Eye (tissue), 1 donor: ENCODE measurements at regions not wholly inside any gene's neighbourhood (a gene's known extent, or its start where the extent isn't known, plus 50 kb on each side); places are given as distances from the start of the nearest gene placed in this dataset.

Experiments used
- DNase-seq: peaks from one replicate; pipeline ENCODE4 v3.0.0-alpha.2; 2015

DNA sequence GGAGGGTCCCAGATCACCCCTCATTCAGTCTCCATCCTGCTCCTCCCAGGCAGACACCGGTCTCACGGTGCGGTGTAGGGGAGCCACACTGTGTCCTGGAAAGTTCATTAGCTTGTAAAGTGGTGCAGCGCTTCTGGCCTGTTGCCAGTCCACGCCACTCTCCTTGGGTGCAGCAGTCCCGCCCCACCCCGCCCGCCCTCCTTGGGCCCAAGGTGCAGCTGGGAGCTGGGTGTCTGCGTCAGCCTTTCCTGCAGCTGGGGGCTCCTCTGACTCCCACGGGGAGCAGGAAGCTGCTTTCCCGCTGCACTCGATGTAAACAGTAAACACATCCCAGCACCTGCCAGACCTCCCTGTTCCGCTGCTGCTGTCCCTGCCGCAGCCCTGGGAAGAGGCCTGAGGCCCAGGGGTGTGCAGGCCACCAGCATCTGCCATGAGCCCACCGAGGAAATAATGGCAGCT, 53.8 kb upstream of the ASB18 start:
- no peak for DNase-seq

DNA sequence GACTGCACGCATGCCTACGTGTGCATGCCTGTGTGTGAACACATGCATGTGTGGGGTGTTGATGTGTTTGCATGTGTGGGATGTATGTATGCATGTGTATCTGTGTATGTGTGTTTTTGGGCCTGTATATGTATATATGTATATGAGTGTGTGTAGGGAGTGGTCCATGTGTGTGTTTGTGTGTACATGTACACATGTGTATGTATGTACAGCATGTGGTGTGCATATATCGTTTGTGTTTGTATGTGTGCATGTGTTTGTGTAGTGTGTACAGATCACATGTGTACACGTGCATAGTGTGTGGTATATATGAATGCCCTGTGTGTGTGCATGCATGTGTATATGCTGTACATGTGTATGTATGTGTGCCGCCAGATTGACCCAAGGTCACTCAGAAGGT, 54.2 kb upstream of the ASB18 start:
- DNase-seq, result no peak

DNA sequence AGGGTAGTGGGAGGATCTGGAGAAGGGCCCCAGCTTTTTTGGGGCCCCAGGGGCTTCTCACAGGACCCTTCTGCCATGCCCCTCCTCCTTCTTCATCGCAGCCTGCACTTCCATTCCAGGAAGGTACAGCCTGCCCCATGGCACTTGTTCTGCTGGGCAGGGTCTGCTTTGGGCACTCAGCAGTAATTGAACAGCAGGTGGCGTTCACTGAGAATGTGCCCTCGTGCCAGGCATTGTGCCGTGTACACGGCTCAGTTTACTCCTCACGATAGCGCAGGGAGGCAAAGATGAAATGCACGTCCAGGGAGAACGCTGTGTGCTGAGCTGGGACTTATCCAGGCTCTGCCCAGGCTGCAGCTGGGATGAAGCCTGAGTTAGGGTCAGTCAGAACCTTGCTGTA, 54.8 kb upstream of the ASB18 start:
- DNase-seq, result no peak

DNA sequence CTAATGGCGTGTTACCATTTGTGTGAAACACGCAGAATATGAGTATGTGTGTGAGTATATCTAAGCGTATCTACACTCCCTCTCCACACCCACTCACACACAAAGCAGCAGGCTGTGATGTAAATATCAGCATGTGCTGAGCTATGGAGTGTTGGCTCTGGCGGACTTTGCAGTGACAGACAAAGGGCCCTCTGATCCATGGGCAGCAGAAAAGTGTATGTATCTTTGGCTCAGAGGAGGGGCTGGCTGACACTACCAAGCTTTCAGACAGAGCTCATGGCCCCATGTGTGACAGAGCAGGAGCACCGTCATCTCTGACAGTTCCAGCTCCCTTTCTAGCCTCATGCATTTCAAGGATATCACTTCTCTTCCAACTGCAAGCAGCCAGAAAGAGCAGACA, 57.2 kb upstream of the ASB18 start:
- no peak for DNase-seq

DNA sequence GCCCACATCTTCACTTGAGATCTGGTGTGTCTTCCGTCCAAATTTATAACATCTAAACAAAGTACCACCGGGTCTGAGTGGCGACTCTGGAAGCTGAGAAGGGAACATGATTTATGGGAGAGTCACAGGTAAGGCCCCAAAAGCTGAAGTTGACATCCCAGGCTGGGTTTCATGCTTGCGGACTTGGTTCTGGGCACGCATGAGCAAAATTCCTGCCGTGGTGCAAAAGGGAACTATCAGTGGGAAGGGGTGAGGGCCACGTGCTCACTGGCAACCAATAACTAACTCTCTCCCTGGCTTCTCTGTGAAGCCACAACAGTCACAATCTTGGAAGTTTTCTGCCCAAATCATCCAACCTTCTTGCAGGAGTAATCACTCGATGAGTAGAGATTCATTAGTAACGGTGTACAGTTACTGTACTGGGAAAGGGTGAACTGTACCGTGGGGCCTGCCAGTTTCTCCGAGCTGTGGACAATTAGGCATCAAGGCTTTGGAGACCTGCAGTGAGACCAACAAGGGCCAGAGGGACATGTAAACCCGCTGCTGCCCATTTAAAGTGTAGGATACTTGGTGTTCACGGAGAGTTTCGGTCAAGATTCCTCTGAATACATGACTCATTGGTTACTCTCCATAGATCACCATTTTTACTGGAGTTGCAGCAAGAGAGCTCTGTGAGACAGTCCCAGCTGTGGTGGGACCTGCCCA, 69.4 kb upstream of the ASB18 start:
- DNase-seq, result no peak

DNA sequence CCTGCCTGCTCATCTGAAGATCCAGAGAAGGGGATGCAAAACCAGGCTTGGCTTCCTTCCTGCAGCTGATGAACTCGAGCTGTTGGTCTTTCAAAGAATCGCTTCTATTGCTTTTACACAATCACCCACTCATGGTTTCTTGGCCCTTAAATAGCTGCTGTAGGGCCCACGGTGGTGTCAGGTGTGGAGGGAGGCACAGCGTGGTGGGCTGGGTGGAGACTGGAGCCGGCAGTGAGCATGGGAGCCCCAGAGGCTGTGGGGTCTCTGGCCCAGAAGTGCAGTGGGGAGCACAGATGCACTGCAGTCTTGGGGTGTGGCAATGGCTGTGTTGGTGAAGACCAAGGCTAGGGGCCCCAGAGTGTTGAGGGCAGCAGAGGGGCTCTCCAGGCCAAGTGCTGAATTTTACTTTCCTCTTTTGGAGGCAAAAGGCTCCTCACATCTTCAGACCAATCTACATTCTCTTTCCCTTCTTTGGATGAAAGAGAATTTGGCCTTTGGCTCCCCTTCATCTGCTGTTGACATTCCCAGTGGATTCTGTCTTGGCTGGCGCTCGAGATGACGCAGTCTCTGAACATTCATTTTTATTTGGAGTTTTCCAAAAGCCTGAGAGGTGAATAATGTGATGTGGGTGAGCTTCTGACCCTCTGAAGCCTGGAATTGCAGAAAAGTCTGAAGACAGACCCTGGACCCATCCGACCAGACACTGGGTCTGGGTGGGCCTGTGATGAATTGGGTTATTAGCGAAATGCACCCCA, 70.1 kb upstream of the ASB18 start:
- no peak for DNase-seq

DNA sequence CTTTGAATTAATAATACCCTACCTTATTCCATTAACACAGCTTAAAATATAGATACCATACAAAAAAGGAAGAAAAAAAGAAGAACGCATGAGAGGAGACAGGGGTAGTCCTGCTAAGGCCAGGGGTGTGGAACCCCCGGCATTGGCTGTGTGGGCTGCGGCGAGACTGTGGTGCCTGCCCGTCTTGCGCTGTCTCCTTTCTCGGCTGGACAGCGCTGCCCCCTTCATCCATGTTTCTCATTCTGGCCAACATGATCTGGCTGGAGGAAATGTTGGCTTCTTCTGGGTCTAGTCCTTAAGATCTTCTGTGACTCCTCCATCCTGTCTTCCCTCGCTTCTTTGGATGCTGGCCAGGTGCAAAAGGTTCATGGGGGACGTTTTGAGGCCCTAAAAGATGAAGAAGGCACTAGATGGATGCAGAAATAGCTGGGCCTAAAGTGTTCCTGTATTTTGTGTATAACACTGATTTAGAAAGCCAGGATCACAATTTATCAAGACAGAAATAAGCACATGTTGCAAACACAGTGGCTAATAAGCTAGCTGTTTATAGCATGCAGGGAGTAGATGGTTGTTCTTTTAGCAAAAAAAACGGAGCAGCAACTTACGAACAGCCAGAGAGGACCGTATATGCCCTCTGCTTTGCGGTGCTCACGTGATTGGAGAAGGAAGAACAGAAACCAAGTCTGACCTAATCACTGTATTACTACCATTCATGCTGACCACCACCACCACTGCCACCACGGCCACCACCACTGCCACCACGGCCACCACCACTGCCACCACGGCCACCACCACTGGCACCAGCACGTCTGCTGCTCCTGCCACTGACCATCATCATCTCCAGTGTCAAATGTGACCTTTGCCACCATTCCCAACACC, 71.7 kb upstream of the ASB18 start:
- DNase-seq, result no peak

DNA sequence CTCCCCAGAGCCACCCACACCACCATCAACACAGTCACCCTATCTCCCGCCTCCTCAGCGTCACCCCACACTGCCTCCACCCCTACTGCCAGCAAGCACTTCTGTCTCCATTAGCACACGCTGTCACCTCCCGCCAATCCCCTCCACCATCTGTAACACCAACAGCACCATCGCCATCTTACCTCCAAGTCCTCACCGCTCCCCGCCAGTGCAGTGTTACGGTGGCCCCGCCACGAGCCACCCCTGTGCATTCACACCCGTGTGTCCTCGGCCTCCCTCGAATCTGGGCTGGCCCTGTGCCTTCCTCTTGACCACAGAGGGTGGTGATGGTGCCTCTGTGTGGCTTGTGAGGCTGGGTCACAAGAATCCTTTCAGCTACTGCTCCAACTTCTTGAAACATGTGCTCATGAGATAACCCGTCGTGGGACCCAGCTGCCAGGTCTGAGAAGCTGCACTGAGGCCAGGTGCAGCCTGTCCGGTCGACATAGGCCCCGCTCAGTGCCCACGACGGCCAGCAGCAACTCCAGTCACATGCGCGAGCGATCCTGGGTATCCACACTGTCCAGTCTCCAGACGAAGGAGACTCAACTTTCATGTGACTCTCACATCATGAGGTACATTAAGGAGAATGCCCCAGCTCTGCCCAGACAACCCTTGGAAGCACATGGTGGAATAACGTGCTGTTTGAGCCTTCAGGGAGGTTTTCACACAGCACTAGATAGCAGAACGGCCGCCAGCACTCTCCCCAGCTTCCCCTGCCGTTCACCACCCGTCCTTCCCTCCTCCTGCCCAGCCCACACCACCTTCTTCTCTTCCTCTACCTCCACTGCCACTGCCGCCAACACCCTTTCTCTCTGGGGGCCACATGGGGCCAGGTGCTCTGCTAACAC, 72.6 kb upstream of the ASB18 start:
- DNase-seq, result no peak

DNA sequence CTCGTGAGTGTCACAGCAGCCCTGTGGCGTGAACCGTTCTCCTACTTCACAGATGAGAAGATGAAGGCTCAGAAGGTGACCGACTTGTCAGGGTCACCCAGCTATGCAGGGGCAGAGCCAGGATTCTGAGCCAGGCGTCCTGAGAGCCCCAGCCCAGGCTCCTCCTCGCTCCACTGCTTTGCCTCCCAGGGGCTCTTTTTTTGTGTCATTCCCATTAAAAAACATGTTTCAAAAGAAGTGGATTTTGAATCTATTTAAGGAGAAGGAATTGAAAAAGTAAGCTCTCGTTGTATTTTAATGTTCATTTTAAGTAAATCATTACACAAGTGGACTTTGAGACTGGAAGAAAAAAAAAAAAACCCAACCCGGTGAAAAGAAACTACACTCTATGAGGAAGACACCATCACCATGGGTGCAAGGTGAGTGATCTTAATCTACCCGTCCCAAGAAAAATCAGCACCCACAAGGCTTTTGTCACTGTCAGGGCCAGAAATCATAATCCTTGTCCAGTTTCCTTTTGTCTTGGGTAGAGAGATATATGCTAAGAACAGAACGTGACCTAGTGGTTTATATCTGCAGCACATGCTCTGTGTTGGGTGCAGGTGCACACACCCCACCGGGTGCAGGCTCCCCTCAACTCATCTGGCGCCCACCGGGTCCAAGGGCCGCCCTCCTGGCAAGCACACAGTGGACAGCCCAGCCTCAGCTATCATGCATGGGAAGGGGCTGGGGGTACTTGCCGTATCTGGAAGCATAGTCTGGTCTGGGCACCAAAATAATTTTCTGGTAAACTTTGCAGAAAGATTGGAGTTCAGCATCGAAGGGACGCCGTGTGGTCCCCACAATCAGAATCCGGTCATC, 73.5 kb upstream of the ASB18 start:
- no peak for DNase-seq

DNA sequence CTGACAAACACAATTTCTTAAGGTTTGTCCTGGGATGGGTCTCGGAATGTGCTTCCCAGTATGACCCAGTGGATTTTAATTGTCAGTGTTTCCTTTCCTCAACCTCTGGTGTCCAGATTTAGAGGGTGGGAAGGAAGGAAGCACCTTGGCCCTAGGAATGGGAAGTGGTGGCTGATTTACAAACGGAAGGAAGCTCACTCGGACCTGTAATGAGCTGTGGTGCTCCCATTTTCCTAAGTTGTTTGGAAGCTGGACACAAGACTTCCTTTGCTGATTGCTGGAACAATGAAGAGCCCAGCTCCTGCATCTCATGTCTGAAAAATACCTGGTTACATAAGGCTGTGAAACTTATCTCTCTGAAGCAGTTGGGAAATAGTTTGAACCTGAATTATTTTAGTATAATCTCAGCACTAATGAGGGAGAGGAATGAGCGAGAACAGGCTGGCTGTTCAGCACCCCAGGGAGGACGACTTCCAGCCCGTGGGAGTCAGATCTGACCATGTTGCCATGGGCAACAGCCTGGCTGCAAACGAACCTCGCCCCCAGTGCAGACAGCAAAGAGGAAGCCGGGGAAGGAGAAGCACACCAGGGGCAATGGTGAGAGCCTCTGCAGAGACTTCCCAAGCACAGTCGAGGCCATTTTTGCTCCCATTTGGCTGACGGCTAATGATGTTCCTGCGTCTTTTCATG, 74.4 kb upstream of the ASB18 start:
- peak; percentile 72 for DNase-seq

DNA sequence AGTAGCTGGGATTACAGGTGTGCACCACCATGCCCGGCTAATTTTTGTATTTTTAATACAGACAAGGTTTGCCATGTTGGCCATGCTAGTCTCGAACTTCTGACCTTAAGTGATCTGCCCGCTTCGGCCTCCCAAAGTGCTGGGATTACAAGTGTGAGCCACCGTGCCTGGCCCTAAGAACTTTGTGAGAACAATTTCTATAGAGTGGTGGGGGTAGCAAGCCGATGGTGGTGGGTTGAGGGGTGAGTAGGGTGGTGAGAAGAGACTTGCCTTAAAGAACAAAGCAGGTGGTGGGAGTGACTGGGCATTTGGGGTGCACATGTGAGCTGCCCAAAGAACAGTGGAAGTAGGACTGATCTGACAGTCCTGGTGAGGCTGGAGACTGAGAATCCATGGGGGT, 76.0 kb upstream of the ASB18 start:
- DNase-seq, result no peak

DNA sequence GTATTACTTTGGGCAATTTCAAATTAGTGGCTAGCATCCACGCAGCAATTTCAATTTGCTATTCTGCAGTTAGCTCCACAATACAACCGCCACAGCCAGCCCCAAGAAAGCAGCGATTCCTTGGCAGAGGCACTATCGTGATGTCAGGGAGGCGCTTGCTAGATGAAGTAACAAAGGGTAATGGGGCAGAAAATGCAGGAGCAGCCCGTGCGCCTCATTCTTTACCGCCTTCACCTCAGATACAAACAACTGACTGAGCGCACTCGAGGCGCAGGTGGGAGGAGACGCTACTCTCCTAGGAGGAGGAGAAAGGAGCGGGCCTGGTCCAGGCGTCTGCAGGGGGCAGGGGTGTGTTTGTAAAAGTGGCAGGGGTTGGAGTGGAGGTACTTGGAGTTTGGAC, 76.9 kb upstream of the ASB18 start:
- DNase-seq, result peak; percentile 56

DNA sequence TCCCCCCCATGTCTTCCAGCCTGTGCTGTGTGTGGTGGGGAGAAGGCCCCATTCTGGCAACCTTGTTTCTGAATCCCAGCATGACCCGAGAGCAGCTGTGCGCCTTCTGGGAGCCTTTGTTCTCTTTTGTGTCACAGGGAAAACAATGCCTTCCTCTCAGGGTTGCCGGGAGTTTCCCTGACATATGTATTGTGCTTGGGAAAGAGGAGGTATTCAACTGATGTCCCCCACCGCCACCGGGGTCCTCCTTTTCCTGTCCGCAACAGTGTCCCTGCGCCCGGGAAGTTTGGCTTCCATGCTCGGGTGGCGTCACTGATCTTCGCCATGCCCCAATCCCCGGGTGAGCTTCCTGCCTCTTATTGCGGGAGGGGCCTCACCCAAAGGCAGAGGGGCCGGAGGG, 77.5 kb upstream of the ASB18 start:
- peak; percentile 76 for DNase-seq

DNA sequence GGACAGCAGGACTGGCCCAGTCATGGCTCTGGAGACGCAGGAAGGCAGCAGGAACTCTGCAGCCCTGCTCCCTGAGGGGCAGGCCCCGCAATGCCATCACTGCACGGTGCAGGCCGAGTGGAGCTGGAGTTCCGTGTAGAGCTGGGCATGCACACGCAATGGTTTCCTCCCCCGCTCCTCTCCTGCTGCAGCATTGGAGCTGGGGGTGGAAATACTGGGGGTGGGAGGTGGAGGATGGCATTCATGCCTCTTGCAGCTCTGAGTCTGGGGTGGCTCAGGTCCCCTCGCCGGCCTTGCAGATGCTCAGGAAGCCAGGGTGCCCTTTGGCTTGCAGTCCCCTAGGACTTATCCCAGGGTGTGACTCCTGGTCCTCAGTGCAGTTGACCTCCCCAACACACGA, 78.3 kb upstream of the ASB18 start:
- DNase-seq, result no peak

DNA sequence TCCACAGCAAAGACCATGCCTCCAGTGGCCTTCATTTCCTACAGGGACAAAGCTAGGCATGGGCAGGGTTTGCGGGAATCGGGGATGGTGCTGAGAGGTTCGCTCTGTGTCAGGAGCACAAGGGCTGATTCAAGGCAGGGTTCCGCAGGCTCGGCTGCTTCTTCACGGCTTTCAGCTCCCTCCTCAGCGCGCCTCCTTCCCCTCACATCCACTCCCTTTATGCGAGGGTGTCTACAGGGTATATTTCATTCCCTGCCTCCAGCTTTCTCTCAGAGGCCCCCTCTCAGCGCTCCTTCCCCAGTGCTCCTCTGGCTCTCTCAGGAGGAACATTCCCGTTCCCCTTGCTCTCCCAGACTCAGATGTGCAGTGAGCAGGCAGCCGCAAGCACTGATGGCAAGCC, 78.7 kb upstream of the ASB18 start:
- DNase-seq, result no peak

DNA sequence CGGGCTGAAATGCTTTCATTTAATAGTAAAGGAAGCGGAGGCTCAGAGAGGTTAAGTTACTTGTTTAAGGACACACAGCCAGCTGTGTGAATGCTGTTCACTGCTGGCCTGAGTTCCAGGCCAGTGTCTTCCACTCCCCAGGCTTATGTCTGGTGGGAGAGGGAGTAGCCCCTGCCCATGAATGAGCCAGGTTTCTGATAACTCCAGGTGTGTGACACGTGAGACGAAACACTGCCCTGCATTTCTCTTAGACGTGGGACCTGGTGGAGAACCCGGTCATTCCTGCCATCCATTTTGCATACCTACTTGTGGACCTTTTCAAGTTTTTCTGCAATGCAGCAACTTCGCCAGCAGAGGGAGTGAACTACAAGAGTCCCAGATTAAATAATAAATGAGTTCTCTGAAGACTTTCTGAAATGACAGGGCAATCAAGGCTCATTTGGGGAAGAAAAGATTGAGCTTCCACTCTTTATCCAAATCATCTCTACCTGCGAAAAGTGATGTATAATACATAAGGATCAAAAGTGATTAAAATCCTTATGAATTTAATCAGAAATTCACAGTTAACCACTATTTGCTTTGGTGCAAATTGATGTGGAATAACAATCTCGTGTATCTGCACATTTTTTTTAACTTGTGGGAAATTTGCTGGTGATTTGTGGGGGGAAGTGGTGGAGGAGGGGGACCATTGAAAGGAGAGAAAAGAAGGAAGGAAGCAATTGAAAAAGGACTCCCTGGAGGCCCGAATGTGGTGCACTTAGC, 79.4 kb upstream of the ASB18 start:
- DNase-seq, result peak; percentile 92

DNA sequence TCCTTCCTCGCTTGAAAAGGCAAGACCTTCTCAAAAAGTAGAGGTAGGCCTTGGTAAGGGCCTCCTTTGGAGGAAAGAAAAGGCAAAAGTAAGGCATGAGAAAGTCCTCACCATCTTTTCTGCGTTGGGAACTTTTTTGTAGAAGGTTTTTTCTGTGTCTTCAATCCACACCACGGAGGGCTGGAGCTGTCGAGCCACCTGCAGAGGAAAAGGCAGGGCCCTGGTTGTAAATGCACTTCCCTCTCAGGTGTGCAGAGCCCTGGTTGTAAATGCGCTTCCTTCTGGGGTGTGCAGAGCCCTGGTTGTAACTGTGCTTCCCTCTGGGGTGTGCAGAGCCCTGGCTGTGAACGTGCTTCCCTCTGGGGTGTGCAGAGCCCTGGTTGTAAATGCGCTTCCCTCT, 80.2 kb upstream of the ASB18 start:
- no peak for DNase-seq

DNA sequence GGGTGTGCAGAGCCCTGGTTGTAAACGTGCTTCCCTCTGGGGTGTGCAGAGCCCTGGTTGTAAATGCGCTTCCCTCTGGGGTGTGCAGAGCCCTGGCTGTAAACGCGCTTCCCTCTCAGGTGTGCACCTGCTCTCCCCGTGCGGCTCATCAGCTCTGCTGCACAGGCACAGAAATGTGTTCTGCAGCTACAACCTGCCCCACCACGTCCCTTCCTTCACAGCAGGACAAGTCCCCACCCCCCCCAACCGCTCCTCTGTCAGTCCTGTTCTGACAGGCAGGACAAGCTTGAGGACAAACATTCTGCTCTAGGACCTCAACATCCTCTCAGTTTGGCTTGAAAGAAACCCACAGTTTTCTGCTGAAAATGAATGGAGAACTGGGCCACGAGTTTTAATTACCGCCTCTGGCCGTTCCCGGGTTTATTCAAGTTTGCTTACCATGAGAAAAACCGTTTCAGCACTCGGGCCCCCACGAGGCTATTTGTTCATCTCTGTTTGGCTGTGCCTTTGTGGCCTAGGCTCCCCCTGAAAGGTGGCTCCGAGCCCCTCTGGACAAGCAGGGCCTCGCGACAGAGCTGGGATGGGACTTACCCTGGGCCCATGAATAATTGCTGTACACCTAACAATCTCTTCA, 81.0 kb upstream of the ASB18 start:
- DNase-seq, result no peak

DNA sequence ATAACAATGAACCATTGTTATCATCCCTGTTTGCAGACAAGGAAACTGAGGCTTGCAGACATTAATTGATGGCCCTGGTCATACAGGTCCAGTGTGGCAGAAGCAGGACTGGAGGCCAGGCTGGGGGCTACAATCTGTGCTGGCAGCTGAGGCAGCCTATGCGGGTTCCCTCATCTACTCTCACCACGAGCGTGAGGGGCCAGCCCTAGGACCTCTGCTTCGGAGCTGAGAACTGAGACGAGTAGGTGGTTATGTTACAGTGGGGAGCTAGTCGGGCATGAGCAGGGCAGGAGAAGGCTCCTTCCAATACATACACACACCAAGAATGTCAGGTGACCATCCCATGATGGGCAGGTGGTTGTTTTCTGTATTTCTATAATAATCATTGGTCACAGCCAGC, 82.2 kb upstream of the ASB18 start:
- no peak for DNase-seq

DNA sequence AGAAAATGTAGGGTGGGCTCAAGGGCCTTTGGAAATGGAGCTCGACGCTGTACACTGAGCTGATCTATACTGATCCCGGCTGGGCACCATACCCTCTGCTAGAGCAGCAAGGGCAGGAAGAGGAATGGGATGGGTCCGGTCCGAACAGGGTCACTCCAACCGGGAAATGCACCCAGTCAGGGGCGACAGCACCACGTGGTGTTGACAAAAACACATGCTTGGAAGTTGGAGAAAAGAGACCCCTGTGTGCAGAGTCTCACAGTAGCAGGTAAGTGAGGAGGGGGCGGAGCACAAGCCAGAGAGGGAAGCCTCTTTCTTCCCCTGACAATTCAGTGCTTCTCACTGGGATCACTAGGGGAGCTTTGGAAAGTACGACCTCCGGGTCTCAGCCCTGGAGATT, 84.1 kb upstream of the ASB18 start:
- no peak for DNase-seq
